HepG2 (cell line): ENCODE measurements at regions not wholly inside any gene's neighbourhood (a gene's known extent, or its start where the extent isn't known, plus 50 kb on each side); places are given as distances from the start of the nearest gene placed in this dataset.

Source experiments
- BATF2 ChIP-seq: sonication (generic); formaldehyde crosslinking; IDR thresholded peaks from 2 replicates; pipeline ENCODE4 v1.8.0; 2022; ENCODE audit warnings: mild to moderate bottlenecking, missing genetic modification reagents, moderate library complexity
- GMEB2 ChIP-seq: IDR thresholded peaks from 2 replicates; pipeline ENCODE4 v1.6.1; 2016; ENCODE audit warnings: missing biosample characterization, missing genetic modification reagents, low read depth
- PRDM10 ChIP-seq: sonication (generic); formaldehyde crosslinking; IDR thresholded peaks from 2 replicates; pipeline ENCODE4 v1.4.0; 2020; ENCODE audit warnings: low read depth, missing genetic modification reagents
- PREB ChIP-seq: sonication (generic); formaldehyde crosslinking; IDR thresholded peaks from 2 replicates; pipeline ENCODE4 v1.4.0; 2020; ENCODE audit warnings: missing genetic modification reagents
- REPIN1 ChIP-seq: sonication (generic); formaldehyde crosslinking; IDR thresholded peaks from 2 replicates; pipeline ENCODE4 v1.8.0; 2022; ENCODE audit warnings: missing genetic modification reagents, low read depth, mild to moderate bottlenecking, borderline replicate concordance
- SKIL ChIP-seq: sonication (generic); formaldehyde crosslinking; IDR thresholded peaks from 2 replicates; pipeline ENCODE4 v1.8.0; 2022; ENCODE audit warnings: missing genetic modification reagents, mild to moderate bottlenecking, moderate library complexity, borderline replicate concordance
- TBX2 ChIP-seq: sonication (generic); formaldehyde crosslinking; IDR thresholded peaks from 2 replicates; pipeline ENCODE4 v1.5.0; 2020; ENCODE audit warnings: missing genetic modification reagents, mild to moderate bottlenecking, borderline replicate concordance
- TEAD2 ChIP-seq: sonication (generic); formaldehyde crosslinking; IDR thresholded peaks from 2 replicates; pipeline ENCODE4 v1.9.0; 2021; ENCODE audit warnings: missing genetic modification reagents
- TFAP4 ChIP-seq: sonication (generic); IDR thresholded peaks from 2 replicates; pipeline ENCODE4 v1.6.1; 2016; ENCODE audit warnings: low read depth, borderline replicate concordance
- ZBTB42 ChIP-seq: sonication (generic); formaldehyde crosslinking; IDR thresholded peaks from 2 replicates; pipeline ENCODE4 v1.5.0; 2020; ENCODE audit warnings: mild to moderate bottlenecking, missing genetic modification reagents
- ZNF225 ChIP-seq: sonication (generic); formaldehyde crosslinking; IDR thresholded peaks from 2 replicates; pipeline ENCODE4 v1.4.0; 2020; ENCODE audit warnings: mild to moderate bottlenecking, missing genetic modification reagents
- ZNF44 ChIP-seq: sonication (generic); formaldehyde crosslinking; IDR thresholded peaks from 2 replicates; pipeline ENCODE4 v1.5.1; 2020; ENCODE audit warnings: mild to moderate bottlenecking, missing genetic modification reagents
- ZNF574 ChIP-seq: sonication (generic); formaldehyde crosslinking; IDR thresholded peaks from 2 replicates; pipeline ENCODE4 v1.4.0; 2020; ENCODE audit warnings: missing genetic modification reagents
- ZNF772 ChIP-seq: sonication (generic); formaldehyde crosslinking; IDR thresholded peaks from 2 replicates; pipeline ENCODE4 v1.5.0; 2020; ENCODE audit warnings: mild to moderate bottlenecking, missing genetic modification reagents
- ZNF776 ChIP-seq: sonication (generic); formaldehyde crosslinking; IDR thresholded peaks from 2 replicates; pipeline ENCODE4 v1.4.0; 2020; ENCODE audit warnings: mild to moderate bottlenecking, missing genetic modification reagents

- TF ChIP-seq BATF2 (CRISPR knock-in tag) (no peak), SKIL (CRISPR knock-in tag) (peak; percentile 59; the same call in 1 of the 2 replicates), ZNF44 (CRISPR knock-in tag) (no peak), TBX2 (CRISPR knock-in tag) (peak; percentile 94), PRDM10 (no peak), GMEB2 (CRISPR knock-in tag) (no peak), REPIN1 (peak; percentile 71; the same call in 1 of the 2 replicates), ZNF574 (CRISPR knock-in tag) (no peak; the same call in 1 of the 2 replicates), ZNF776 (CRISPR knock-in tag) (no peak), TFAP4 (peak; percentile 0; the same call in 1 of the 2 replicates), ZNF772 (CRISPR knock-in tag) (peak; percentile 93), ZNF225 (no peak; the same call in 1 of the 2 replicates), TEAD2 (CRISPR knock-in tag) (no peak), PREB (CRISPR knock-in tag) (no peak), ZBTB42 (CRISPR knock-in tag) (no peak)
These were observed 53.3 kb upstream of the PSD2 start (continued) for GRCh38 chr5:139742173-139742903.
